GM03348 (cell line): ENCODE measurements at regions not wholly inside any gene's neighbourhood (a gene's known extent, or its start where the extent isn't known, plus 50 kb on each side); places are given as distances from the start of the nearest gene placed in this dataset.

Source experiments
- DNase-seq: peaks from one replicate; pipeline ENCODE4 v3.0.0; 2012; ENCODE audit warnings: low spot score

GRCh38 chr4:157961229-157961990, 211.4 kb downstream of the GASK1B start:
- DNase-seq, result no peak

GRCh38 chr4:157957905-157958304, 214.9 kb downstream of the GASK1B start:
- no peak for DNase-seq

GRCh38 chr4:157942017-157942416, 230.8 kb downstream of the GASK1B start:
- no peak for DNase-seq

GRCh38 chr4:157934151-157934550, 238.7 kb downstream of the GASK1B start:
- DNase-seq, result no peak

GRCh38 chr4:157932936-157933335, 239.9 kb downstream of the GASK1B start:
- no peak for DNase-seq

- no peak for DNase-seq
Measured at GRCh38 chr4:157929486-157929885, 243.3 kb downstream of the GASK1B start.

GRCh38 chr4:157918036-157918832, 254.6 kb downstream of the GASK1B start:
- no peak for DNase-seq

- no peak for DNase-seq
Measured at GRCh38 chr4:157912212-157912611, 260.6 kb downstream of the GASK1B start.

- no peak for DNase-seq
Measured at GRCh38 chr4:157911662-157912061, 261.2 kb downstream of the GASK1B start.

GRCh38 chr4:157908691-157909090, 264.1 kb downstream of the GASK1B start:
- DNase-seq, result no peak

GRCh38 chr4:157908031-157908430, 264.8 kb downstream of the GASK1B start:
- DNase-seq, result no peak

GRCh38 chr4:157907226-157907946, 265.4 kb downstream of the GASK1B start:
- no peak for DNase-seq

- DNase-seq, result no peak
Measured at GRCh38 chr4:157898836-157899605, 273.8 kb downstream of the GASK1B start.

GRCh38 chr4:157897855-157898370, 274.9 kb downstream of the GASK1B start:
- no peak for DNase-seq

GRCh38 chr4:157896726-157897125, 276.1 kb downstream of the GASK1B start:
- DNase-seq, result no peak

- DNase-seq, result no peak
Measured at GRCh38 chr4:157895205-157895604, 277.6 kb downstream of the GASK1B start.

- DNase-seq, result no peak
Measured at GRCh38 chr4:157889788-157890187, 283.0 kb downstream of the GASK1B start.

GRCh38 chr4:157888281-157888680, 284.5 kb downstream of the GASK1B start:
- no peak for DNase-seq

- no peak for DNase-seq
Measured at GRCh38 chr4:157887316-157887715, 285.5 kb downstream of the GASK1B start.

- DNase-seq, result no peak
Measured at GRCh38 chr4:157886645-157887044, 286.2 kb downstream of the GASK1B start.

- DNase-seq, result no peak
Measured at GRCh38 chr4:157885811-157886210, 287.0 kb downstream of the GASK1B start.

- no peak for DNase-seq
Measured at GRCh38 chr4:157882901-157883300, 289.9 kb downstream of the GASK1B start.
